Endothelial cell of umbilical vein (primary cell): ENCODE measurements at regions not wholly inside any gene's neighbourhood (a gene's known extent, or its start where the extent isn't known, plus 50 kb on each side); places are given as distances from the start of the nearest gene placed in this dataset.

Experiments used
- BruUV-seq: library from RNA; stranded (reverse); fragments of 400-500 nt; replicated peaks from 2 replicates; lab custom pipeline; 2021; lab: Mats Ljungman, UMichigan
- CTCF ChIA-PET: fragments of 300-600, 350-600 bp; sonication (Branson Sonifier 250); formaldehyde crosslinking; loops from one replicate; lab custom pipeline; 2021; ENCODE audit warnings: antibody characterized with exemption, inconsistent platforms; lab: Charles Lee
- POLR2A ChIA-PET: fragments of 300-600, 350-600 bp; sonication (Branson Sonifier 250); formaldehyde crosslinking; loops from one replicate; lab custom pipeline; 2021; ENCODE audit warnings: antibody characterized with exemption, inconsistent platforms; lab: Charles Lee
- DNase-seq: peaks from one replicate; pipeline ENCODE4 v3.0.0-alpha.2; 2011; ENCODE audit warnings: low read depth, low spot score
- FAIRE-seq: peaks from 2 replicates; lab custom pipeline; 2011; peaks lifted over from hg19 to GRCh38; lab: Jason Lieb, UNC
- H2AFZ ChIP-seq: 2 replicates; pipeline ENCODE4 v1.6.0; 2012; ENCODE audit warnings: low read depth, low read length, control low read depth, inconsistent platforms
- H3K27ac ChIP-seq: 2 replicates; pipeline ENCODE4 v1.5.1; 2011; ENCODE audit warnings: low read depth, mild to moderate bottlenecking, control low read depth, low read length, moderate library complexity; ENCODE audit not compliant: insufficient read depth
- H3K27me3 ChIP-seq, 2 experiments: 2 replicates each; pipeline versions ENCODE4 v1.6.0 to v1.6.1; 2011; ENCODE audit warnings: low read length in 2 of 2, mixed read lengths in 1 of 2; ENCODE audit not compliant: control insufficient read depth in 2 of 2, insufficient read depth in 2 of 2
- H3K36me3 ChIP-seq, 2 experiments: 2 replicates in 1 of 2; 3 replicates in 1 of 2; pipeline ENCODE4 v1.5.1; 2011; ENCODE audit warnings: low read length in 2 of 2, mild to moderate bottlenecking in 1 of 2, moderate library complexity in 1 of 2; ENCODE audit not compliant: control insufficient read depth in 2 of 2, insufficient read depth in 2 of 2; ENCODE audit errors: extremely low read depth in 1 of 2
- H3K4me1 ChIP-seq: 3 replicates; pipeline ENCODE4 v1.5.1; 2011; ENCODE audit warnings: mild to moderate bottlenecking, low read length; ENCODE audit not compliant: control insufficient read depth, insufficient read depth; ENCODE audit errors: extremely low read depth
- H3K4me2 ChIP-seq: 2 replicates; pipeline ENCODE4 v1.6.1; 2011; ENCODE audit warnings: low read length, control low read depth, mixed read lengths; ENCODE audit not compliant: insufficient read depth
- H3K4me3 ChIP-seq, 3 experiments: fragments of 200-600 bp in 1 of 3; sonication (generic), shearing (Covaris generic) in 1 of 3; replicated peaks in 1 of 3; 2 replicates each; pipeline ENCODE4 v1.5.1; 2011 to 2016; ENCODE audit warnings: control low read depth in 3 of 3, low read length in 3 of 3, mild to moderate bottlenecking in 2 of 3, inconsistent platforms in 1 of 3, low read depth in 1 of 3, moderate library complexity in 1 of 3; ENCODE audit not compliant: insufficient read depth in 1 of 3
- H3K79me2 ChIP-seq: 2 replicates; pipeline ENCODE4 v1.6.0; 2012; ENCODE audit warnings: low read length, inconsistent platforms; ENCODE audit not compliant: control insufficient read depth, insufficient read depth
- H3K9ac ChIP-seq: replicated peaks from 2 replicates; pipeline ENCODE3; 2011; ENCODE audit warnings: low read length, control low read depth; ENCODE audit not compliant: insufficient read depth; ENCODE audit errors: extremely low read depth
- H3K9me1 ChIP-seq: replicated peaks from 3 replicates; pipeline ENCODE4 v1.6.0; 2011; ENCODE audit warnings: mild to moderate bottlenecking, low read length; ENCODE audit not compliant: control insufficient read depth, insufficient read depth; ENCODE audit errors: extremely low read depth
- H3K9me3 ChIP-seq: replicated peaks from 2 replicates; pipeline ENCODE4 v1.5.1; 2012; ENCODE audit warnings: low read length, inconsistent platforms; ENCODE audit not compliant: control insufficient read depth, insufficient read depth
- H4K20me1 ChIP-seq: replicated peaks from 2 replicates; pipeline ENCODE3; 2011; ENCODE audit warnings: mild to moderate bottlenecking, low read length; ENCODE audit not compliant: control insufficient read depth, insufficient read depth; ENCODE audit errors: extremely low read depth
- EZH2 ChIP-seq: IDR thresholded peaks from 2 replicates; pipeline ENCODE4 v1.6.1; 2012; ENCODE audit warnings: borderline replicate concordance, low read depth, mild to moderate bottlenecking, moderate library complexity, low read length, inconsistent platforms; ENCODE audit not compliant: severe bottlenecking
- FOS ChIP-seq: IDR thresholded peaks from 2 replicates; pipeline ENCODE4 v1.6.1; 2011; ENCODE audit warnings: mild to moderate bottlenecking, low read length, moderate library complexity, borderline replicate concordance; ENCODE audit not compliant: insufficient read depth
- GATA2 ChIP-seq: IDR thresholded peaks from 2 replicates; pipeline ENCODE4 v1.7.0; 2011; ENCODE audit warnings: low read depth, mild to moderate bottlenecking, moderate library complexity, mixed read lengths, low read length; ENCODE audit not compliant: insufficient read length, insufficient read depth
- JUN ChIP-seq: IDR thresholded peaks from 2 replicates; pipeline ENCODE4 v1.6.1; 2011; ENCODE audit warnings: borderline replicate concordance, low read depth; ENCODE audit not compliant: insufficient read length, insufficient read depth
- MYC ChIP-seq: IDR thresholded peaks from one replicate; pipeline ENCODE4 v1.6.1; 2011; ENCODE audit warnings: mild to moderate bottlenecking, low read depth, low read length
- POLR2A ChIP-seq: IDR thresholded peaks from 2 replicates; pipeline ENCODE4 v1.6.1; 2012; ENCODE audit warnings: low read depth, mild to moderate bottlenecking, control low read depth, low read length
- POLR2AphosphoS5 ChIP-seq: IDR thresholded peaks from 2 replicates; pipeline ENCODE4 v1.6.1; 2012; ENCODE audit warnings: low read depth, mild to moderate bottlenecking, control low read depth, low read length, moderate library complexity; ENCODE audit not compliant: insufficient read depth
- dilution Hi-C: fragments of 300-500 bp; cut with MboI; formaldehyde crosslinking; loops from one replicate; pipeline ENCODE4 v1.15.0; 2019; ENCODE audit warnings: low sequenced_read_pairs; ENCODE audit not compliant: extremely low pct_ligation_motif_present
- intact Hi-C: fragments of 100-400 bp; cut with micrococcal nuclease; formaldehyde crosslinking; loops from one replicate; pipeline ENCODE4 v1.10.0; 2022
- TF ChIP-seq, protein P1 (sequence below): IDR thresholded peaks from 2 replicates; pipeline ENCODE4 v1.6.1; 2011; ENCODE audit not compliant: insufficient read depth, insufficient read length
- TF ChIP-seq, protein P2 (sequence below), 2 donors: IDR thresholded peaks; 1 replicate in 1 of 2; 2 replicates in 1 of 2; pipeline ENCODE4 v1.5.1; 2011; ENCODE audit warnings: low read length in 2 of 2, mild to moderate bottlenecking in 2 of 2, moderate library complexity in 2 of 2, control low read depth in 1 of 2, inconsistent platforms in 1 of 2, low read depth in 1 of 2; ENCODE audit not compliant: insufficient read depth in 1 of 2; ENCODE audit errors: extremely low read depth in 1 of 2

DNA sequence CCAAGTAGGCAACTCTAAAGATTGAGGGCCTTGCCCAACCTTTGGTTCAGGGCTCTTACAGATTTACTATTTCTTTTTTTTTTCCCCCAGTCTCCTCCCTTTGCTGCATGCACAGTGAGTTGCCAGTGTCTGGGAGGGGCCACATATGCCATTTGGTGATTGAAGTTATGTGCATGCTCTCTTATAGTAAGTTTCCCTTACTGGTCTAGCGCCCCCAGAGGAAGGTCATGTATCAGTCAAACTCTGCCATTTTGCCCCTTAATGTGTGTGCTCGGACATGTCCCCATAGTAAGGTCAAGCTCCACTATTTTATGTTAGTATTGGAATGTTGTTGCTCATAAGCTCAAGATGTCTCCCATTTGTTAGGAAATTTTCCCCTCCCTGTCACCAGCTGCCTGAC lies 1138.0 kb upstream of the SLC10A2 start:
- Histone ChIP-seq H4K20me1 (no peaks in the 10 kb centered on the region), H3K79me2 (no peaks in the 10 kb centered on the region), H3K9ac (no peak overlapping the region), H3K4me2 (no peak overlapping the region), H3K9me3 (no peaks in the 10 kb centered on the region), H3K4me1 (no peaks in the 10 kb centered on the region), H3K36me3 (no peaks in the 10 kb centered on the region), H2AFZ (no peak overlapping the region), H3K27me3 (no peaks in the 10 kb centered on the region), H3K27ac (no peak overlapping the region), H3K9me1 (no peaks in the 10 kb centered on the region), H3K4me3 (no peak overlapping the region)
- intact Hi-C loops (no loop called here), dilution Hi-C loops (no loop called here)
- CTCF ChIA-PET = no interaction called here
- DNase-seq = no peak
- POLR2A ChIA-PET = no interaction called here
- TF ChIP-seq EZH2 = no peak
- no peak for TF ChIP-seq FOS
- TF ChIP-seq, protein P1, sequence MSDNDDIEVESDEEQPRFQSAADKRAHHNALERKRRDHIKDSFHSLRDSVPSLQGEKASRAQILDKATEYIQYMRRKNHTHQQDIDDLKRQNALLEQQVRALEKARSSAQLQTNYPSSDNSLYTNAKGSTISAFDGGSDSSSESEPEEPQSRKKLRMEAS = no peak
- TF ChIP-seq, protein P2, sequence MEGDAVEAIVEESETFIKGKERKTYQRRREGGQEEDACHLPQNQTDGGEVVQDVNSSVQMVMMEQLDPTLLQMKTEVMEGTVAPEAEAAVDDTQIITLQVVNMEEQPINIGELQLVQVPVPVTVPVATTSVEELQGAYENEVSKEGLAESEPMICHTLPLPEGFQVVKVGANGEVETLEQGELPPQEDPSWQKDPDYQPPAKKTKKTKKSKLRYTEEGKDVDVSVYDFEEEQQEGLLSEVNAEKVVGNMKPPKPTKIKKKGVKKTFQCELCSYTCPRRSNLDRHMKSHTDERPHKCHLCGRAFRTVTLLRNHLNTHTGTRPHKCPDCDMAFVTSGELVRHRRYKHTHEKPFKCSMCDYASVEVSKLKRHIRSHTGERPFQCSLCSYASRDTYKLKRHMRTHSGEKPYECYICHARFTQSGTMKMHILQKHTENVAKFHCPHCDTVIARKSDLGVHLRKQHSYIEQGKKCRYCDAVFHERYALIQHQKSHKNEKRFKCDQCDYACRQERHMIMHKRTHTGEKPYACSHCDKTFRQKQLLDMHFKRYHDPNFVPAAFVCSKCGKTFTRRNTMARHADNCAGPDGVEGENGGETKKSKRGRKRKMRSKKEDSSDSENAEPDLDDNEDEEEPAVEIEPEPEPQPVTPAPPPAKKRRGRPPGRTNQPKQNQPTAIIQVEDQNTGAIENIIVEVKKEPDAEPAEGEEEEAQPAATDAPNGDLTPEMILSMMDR (IDR thresholded peaks at IDR 0.05; ENCODE audit: extremely low read depth in 1 of 2, insufficient read depth in 1 of 2, low read depth in 1 of 2, low read length in 2 of 2) = no peak
- no peak for TF ChIP-seq JUN
- TF ChIP-seq POLR2A = no peak
- TF ChIP-seq MYC = no peak
- TF ChIP-seq GATA2 = no peak
- no peak for TF ChIP-seq POLR2AphosphoS5
- no peak for FAIRE-seq
- BruUV-seq = no TSS peak
